ENCODE measurements at regions not wholly inside any gene's neighbourhood (a gene's known extent, or its start where the extent isn't known, plus 50 kb on each side); places are given as distances from the start of the nearest gene placed in this dataset.
"Not testable (repeated sequence)": the region's sequence is repeated elsewhere in the genome, so short reads cannot be mapped to it uniquely, and the experiment has no call there.

GRCh38 chr10:130261766-130262165, 125.6 kb downstream of the GLRX3 start:
- DNase-seq (ENCODE audit: low read depth), result no peak

GRCh38 chr10:130263289-130263688, 127.1 kb downstream of the GLRX3 start:
- DNase-seq (ENCODE audit: low read depth), result no peak

GRCh38 chr10:130265542-130265941, 129.4 kb downstream of the GLRX3 start:
- DNase-seq (ENCODE audit: low read depth), result no peak

- no peak for DNase-seq (ENCODE audit: low read depth)
These were observed 146.5 kb downstream of the GLRX3 start for GRCh38 chr10:130282492-130283218.

- no peak for DNase-seq (ENCODE audit: low read depth)
These were observed 147.0 kb downstream of the GLRX3 start for GRCh38 chr10:130283219-130283545.

GRCh38 chr10:130295761-130296160, 159.6 kb downstream of the GLRX3 start:
- not testable (repeated sequence) for DNase-seq (ENCODE audit: low read depth)

- DNase-seq (ENCODE audit: low read depth), result no peak
These were observed 164.4 kb downstream of the GLRX3 start for GRCh38 chr10:130300608-130301020.

GRCh38 chr10:130301021-130301892, 165.1 kb downstream of the GLRX3 start:
- peak; percentile 17 for DNase-seq (ENCODE audit: low read depth)

- DNase-seq (ENCODE audit: low read depth), result no peak
These were observed 190.8 kb downstream of the GLRX3 start for GRCh38 chr10:130326954-130327353.

- no peak for DNase-seq (ENCODE audit: low read depth)
These were observed 193.6 kb downstream of the GLRX3 start for GRCh38 chr10:130329792-130330191.

GRCh38 chr10:130333185-130333584, 197.0 kb downstream of the GLRX3 start:
- DNase-seq (ENCODE audit: low read depth), result no peak

GRCh38 chr10:130335336-130335735, 199.1 kb downstream of the GLRX3 start:
- no peak for DNase-seq (ENCODE audit: low read depth)

GRCh38 chr10:130336617-130337304, 200.6 kb downstream of the GLRX3 start:
- DNase-seq (ENCODE audit: low read depth), result no peak

GRCh38 chr10:130337305-130337640, 201.1 kb downstream of the GLRX3 start:
- DNase-seq (ENCODE audit: low read depth), result no peak

GRCh38 chr10:130337696-130338635, 201.8 kb downstream of the GLRX3 start:
- DNase-seq (ENCODE audit: low read depth), result no peak

- DNase-seq (ENCODE audit: low read depth), result no peak
These were observed 202.4 kb downstream of the GLRX3 start for GRCh38 chr10:130338636-130339024.

GRCh38 chr10:130339091-130339490, 202.9 kb downstream of the GLRX3 start:
- DNase-seq (ENCODE audit: low read depth), result no peak

GRCh38 chr10:130339911-130340310, 203.7 kb downstream of the GLRX3 start:
- DNase-seq (ENCODE audit: low read depth), result no peak

GRCh38 chr10:130340816-130341215, 204.6 kb downstream of the GLRX3 start:
- no peak for DNase-seq (ENCODE audit: low read depth)

- DNase-seq (ENCODE audit: low read depth), result no peak
These were observed 205.2 kb downstream of the GLRX3 start for GRCh38 chr10:130341356-130341755.

GRCh38 chr10:130345728-130346127, 209.5 kb downstream of the GLRX3 start:
- no peak for DNase-seq (ENCODE audit: low read depth)

GRCh38 chr10:130350996-130351395, 214.8 kb downstream of the GLRX3 start:
- DNase-seq (ENCODE audit: low read depth), result no peak

Measured in fibroblast of the conjunctiva (primary cell).